GM21526 (cell line): ENCODE measurements at regions not wholly inside any gene's neighbourhood (a gene's known extent, or its start where the extent isn't known, plus 50 kb on each side); places are given as distances from the start of the nearest gene placed in this dataset.
A peak's percentile ranks its signal among the peaks of the same experiment; 100 is the strongest.

ENCODE experiments used
- ATAC-seq: cut with Tn5 transposase; IDR thresholded peaks from one replicate; pipeline ENCODE4 v1.9.1; 2021; ENCODE audit warnings: moderate library complexity; ENCODE audit not compliant: unreplicated experiment, low FRiP score

GRCh38 chr7:18151422-18151821, 123.8 kb upstream of the PRPS1L1 start:
- ATAC-seq = no peak

GRCh38 chr7:18153183-18153748, 125.6 kb upstream of the PRPS1L1 start:
- no peak for ATAC-seq

- no peak for ATAC-seq
Observed at GRCh38 chr7:18154726-18155125, 127.1 kb upstream of the PRPS1L1 start.

- ATAC-seq = no peak
Observed at GRCh38 chr7:18157233-18157632, 129.6 kb upstream of the PRPS1L1 start.

GRCh38 chr7:18162657-18163056, 135.0 kb upstream of the PRPS1L1 start:
- no peak for ATAC-seq

GRCh38 chr7:18163091-18163490, 135.4 kb upstream of the PRPS1L1 start:
- ATAC-seq = no peak

- no peak for ATAC-seq
Observed at GRCh38 chr7:18165166-18165565, 137.5 kb upstream of the PRPS1L1 start.

- ATAC-seq = no peak
Observed at GRCh38 chr7:18166002-18166401, 138.4 kb upstream of the PRPS1L1 start.

- ATAC-seq = no peak
Observed at GRCh38 chr7:18167815-18168214, 140.2 kb upstream of the PRPS1L1 start.

- no peak for ATAC-seq
Observed at GRCh38 chr7:18174996-18175395, 147.3 kb upstream of the PRPS1L1 start.

- no peak for ATAC-seq
Observed at GRCh38 chr7:18175801-18176450, 148.3 kb upstream of the PRPS1L1 start.

- ATAC-seq = peak; percentile 2
Observed at GRCh38 chr7:18177129-18177814, 149.6 kb upstream of the PRPS1L1 start.

GRCh38 chr7:18177815-18178660, 150.4 kb upstream of the PRPS1L1 start:
- ATAC-seq = peak; percentile 93

GRCh38 chr7:18179093-18179492, 151.4 kb upstream of the PRPS1L1 start:
- ATAC-seq = no peak

- no peak for ATAC-seq
Observed at GRCh38 chr7:18180685-18181084, 153.0 kb upstream of the PRPS1L1 start.

GRCh38 chr7:18189500-18190126, 162.0 kb upstream of the PRPS1L1 start:
- ATAC-seq = no peak

- no peak for ATAC-seq
Observed at GRCh38 chr7:18191341-18191740, 163.7 kb upstream of the PRPS1L1 start.

GRCh38 chr7:18191862-18192625, 164.4 kb upstream of the PRPS1L1 start:
- no peak for ATAC-seq

- no peak for ATAC-seq
Observed at GRCh38 chr7:18194616-18195015, 167.0 kb upstream of the PRPS1L1 start.

- peak; percentile 57 for ATAC-seq
Observed at GRCh38 chr7:18196638-18197037, 169.0 kb upstream of the PRPS1L1 start.
